Liver (tissue), 8 donors: ENCODE measurements at regions not wholly inside any gene's neighbourhood (a gene's known extent, or its start where the extent isn't known, plus 50 kb on each side); places are given as distances from the start of the nearest gene placed in this dataset.

Experiments used
- DNase-seq: peaks from one replicate; pipeline ENCODE4 v3.0.0-alpha.2; 2017; ENCODE audit warnings: low spot score
- H3K27ac ChIP-seq, 2 donors: one replicate each; pipeline ENCODE4 v1.7.0; 2013; ENCODE audit warnings: inconsistent platforms in 2 of 2, low read length in 2 of 2, control low read depth in 1 of 2, low read depth in 1 of 2, mild to moderate bottlenecking in 1 of 2
- H3K27me3 ChIP-seq, 4 donors: one replicate each; pipeline versions ENCODE4 v1.6.1 to v1.7.0; 2013; ENCODE audit warnings: low read length in 3 of 4, inconsistent platforms in 1 of 4, mild to moderate bottlenecking in 1 of 4, moderate library complexity in 1 of 4; ENCODE audit not compliant: control insufficient read depth in 4 of 4, insufficient read depth in 4 of 4
- H3K36me3 ChIP-seq, 4 donors: one replicate each; pipeline versions ENCODE4 v1.6.1 to v1.7.0; 2013; ENCODE audit warnings: low read length in 3 of 4, mild to moderate bottlenecking in 3 of 4, low read depth in 1 of 4, moderate library complexity in 1 of 4; ENCODE audit not compliant: control insufficient read depth in 4 of 4, insufficient read depth in 3 of 4
- H3K4me1 ChIP-seq, 4 donors: one replicate each; pipeline versions ENCODE4 v1.6.1 to v1.7.0; 2013; ENCODE audit warnings: low read length in 3 of 4, mild to moderate bottlenecking in 3 of 4, moderate library complexity in 1 of 4; ENCODE audit not compliant: control insufficient read depth in 4 of 4, insufficient read depth in 4 of 4
- H3K4me3 ChIP-seq, 3 donors: one replicate each; pipeline versions ENCODE4 v1.6.1 to v1.7.0; 2013; ENCODE audit warnings: low read length in 3 of 3, control low read depth in 1 of 3, low read depth in 1 of 3, mild to moderate bottlenecking in 1 of 3
- H3K9ac ChIP-seq, 2 donors: one replicate each; pipeline ENCODE4 v1.7.0; 2013; ENCODE audit warnings: low read length in 2 of 2, mild to moderate bottlenecking in 2 of 2, moderate library complexity in 2 of 2, control low read depth in 1 of 2, low read depth in 1 of 2
- H3K9me3 ChIP-seq, 4 donors: one replicate each; pipeline versions ENCODE4 v1.6.1 to v1.7.0; 2013; ENCODE audit warnings: low read length in 3 of 4; ENCODE audit not compliant: control insufficient read depth in 4 of 4
- EGR1 ChIP-seq, 2 donors: IDR thresholded peaks; 2 replicates each; pipeline ENCODE4 v1.6.1; 2016 to 2018; ENCODE audit warnings: antibody characterized with exemption in 2 of 2, low read depth in 2 of 2
- FOXA1 ChIP-seq: IDR thresholded peaks from 2 replicates; pipeline ENCODE4 v1.6.1; 2016; ENCODE audit warnings: antibody characterized with exemption
- FOXA2 ChIP-seq: IDR thresholded peaks from 2 replicates; pipeline ENCODE4 v1.6.1; 2016; ENCODE audit warnings: antibody characterized with exemption
- GABPA ChIP-seq, 2 donors: IDR thresholded peaks in 1 of 2; conservative IDR thresholded peaks in 1 of 2; 2 replicates each; pipeline ENCODE4 v1.6.1; 2016; ENCODE audit warnings: antibody characterized with exemption in 2 of 2, mild to moderate bottlenecking in 1 of 2, moderate library complexity in 1 of 2
- HNF4A ChIP-seq, 2 donors: conservative IDR thresholded peaks; 2 replicates each; pipeline ENCODE4 v1.6.1; 2016; ENCODE audit warnings: antibody characterized with exemption in 2 of 2, mild to moderate bottlenecking in 2 of 2
- HNF4G ChIP-seq: IDR thresholded peaks from 2 replicates; pipeline ENCODE4 v1.6.1; 2016; ENCODE audit warnings: antibody characterized with exemption
- JUND ChIP-seq, 2 donors: IDR thresholded peaks; 2 replicates each; pipeline ENCODE4 v1.6.1; 2016; ENCODE audit warnings: antibody characterized with exemption in 2 of 2
- NR2F2 ChIP-seq: IDR thresholded peaks from 2 replicates; pipeline ENCODE4 v1.6.1; 2016; ENCODE audit warnings: antibody characterized with exemption
- RAD21 ChIP-seq, 2 donors: IDR thresholded peaks; 2 replicates each; pipeline ENCODE4 v1.6.1; 2016; ENCODE audit warnings: antibody characterized with exemption in 2 of 2, mild to moderate bottlenecking in 2 of 2
- RXRA ChIP-seq, 2 donors: IDR thresholded peaks; 2 replicates each; pipeline ENCODE4 v1.6.1; 2017 to 2018; ENCODE audit warnings: antibody characterized with exemption in 2 of 2, mild to moderate bottlenecking in 1 of 2
- SP1 ChIP-seq: IDR thresholded peaks from 2 replicates; pipeline ENCODE4 v1.6.1; 2018; ENCODE audit warnings: antibody characterized with exemption, mild to moderate bottlenecking
- TAF1 ChIP-seq: conservative IDR thresholded peaks from 2 replicates; pipeline ENCODE4 v1.6.1; 2016; ENCODE audit warnings: antibody characterized with exemption, mild to moderate bottlenecking
- YY1 ChIP-seq: IDR thresholded peaks from 2 replicates; pipeline ENCODE4 v1.6.1; 2016; ENCODE audit warnings: antibody characterized with exemption, mild to moderate bottlenecking
- WGBS: extraction: QIAGEN DNeasy Blood & Tissue Kit; methylation state at CpG from one replicate; pipeline ENCODE4 v1.1.7; 2013; 5-methylcytosine and 5-hydroxymethylcytosine counted together
- TF ChIP-seq, protein P1 (sequence below): IDR thresholded peaks from 2 replicates; pipeline ENCODE4 v1.6.1; 2016; ENCODE audit warnings: antibody characterized with exemption
- TF ChIP-seq, protein P2 (sequence below): IDR thresholded peaks from 2 replicates; pipeline ENCODE4 v1.6.1; 2016; ENCODE audit warnings: antibody characterized with exemption, mild to moderate bottlenecking
- TF ChIP-seq, protein P3 (sequence below): fragments of 150-350 bp; IDR thresholded peaks from 2 replicates; pipeline ENCODE4 v1.5.1; 2017; ENCODE audit warnings: improper control_type of control experiment, low read depth, low read length; ENCODE audit not compliant: missing input control
- donor health status: healthy.
- donor health status: healthy.
- donor health status: healthy.
- donor health status: healthy.
- donor health status: healthy.

- Histone ChIP-seq H3K4me1 (no peaks in the 10 kb centered on the region), H3K9ac (no peak overlapping the region), H3K36me3 (no peaks in the 10 kb centered on the region), H3K27me3 (peaks cover 0 to 3% (median 0%) of the 10 kb centered on the region in 4 donors), H3K4me3 (no peak overlapping the region), H3K27ac (no peak overlapping the region), H3K9me3 (no peaks in the 10 kb centered on the region)
- no peak for DNase-seq
- WGBS: 69% methylated on average over 2 of the region's 2 CpGs
- TF ChIP-seq RXRA (IDR thresholded peaks at IDR 0.05) (no peak), TAF1 (no peak), RAD21 (IDR thresholded peaks at IDR 0.05) (peak; percentile 48 to 67), HNF4A (conservative IDR thresholded peaks at IDR 0.05) (no peak)
- TF ChIP-seq, protein P1, sequence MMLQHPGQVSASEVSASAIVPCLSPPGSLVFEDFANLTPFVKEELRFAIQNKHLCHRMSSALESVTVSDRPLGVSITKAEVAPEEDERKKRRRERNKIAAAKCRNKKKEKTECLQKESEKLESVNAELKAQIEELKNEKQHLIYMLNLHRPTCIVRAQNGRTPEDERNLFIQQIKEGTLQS: no peak
These were observed 672.5 kb upstream of the KIF2B start for GRCh38 chr17:53150101-53150698.

DNA sequence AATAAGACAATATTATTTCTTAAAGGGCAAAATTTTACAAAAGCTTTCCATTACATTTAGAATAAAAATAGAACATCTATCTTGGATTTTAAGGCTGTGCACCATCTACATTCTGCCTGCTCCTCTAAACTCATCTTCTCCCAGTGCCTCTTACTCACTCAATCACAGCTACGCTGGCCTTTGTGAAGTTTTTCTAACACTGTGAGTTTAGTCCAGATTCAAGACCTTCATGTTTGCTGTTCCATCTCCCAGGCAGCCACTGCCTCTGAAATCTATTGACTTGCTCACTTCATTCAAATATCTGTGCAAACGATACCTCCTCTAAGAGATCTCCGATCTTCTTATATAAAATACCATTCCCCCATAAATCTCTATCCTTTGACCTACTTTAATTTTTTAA lies 673.4 kb upstream of the KIF2B start:
- Histone ChIP-seq H3K4me1 (no peaks in the 10 kb centered on the region), H3K9ac (no peak overlapping the region), H3K4me3 (no peak overlapping the region), H3K9me3 (no peaks in the 10 kb centered on the region), H3K27ac (no peak overlapping the region), H3K36me3 (no peaks in the 10 kb centered on the region), H3K27me3 (peaks cover 0 to 3% (median 0%) of the 10 kb centered on the region in 4 donors)
- no peak for DNase-seq
- 61% methylated on average over 3 of the region's 3 CpGs for WGBS
- TF ChIP-seq, protein P2, sequence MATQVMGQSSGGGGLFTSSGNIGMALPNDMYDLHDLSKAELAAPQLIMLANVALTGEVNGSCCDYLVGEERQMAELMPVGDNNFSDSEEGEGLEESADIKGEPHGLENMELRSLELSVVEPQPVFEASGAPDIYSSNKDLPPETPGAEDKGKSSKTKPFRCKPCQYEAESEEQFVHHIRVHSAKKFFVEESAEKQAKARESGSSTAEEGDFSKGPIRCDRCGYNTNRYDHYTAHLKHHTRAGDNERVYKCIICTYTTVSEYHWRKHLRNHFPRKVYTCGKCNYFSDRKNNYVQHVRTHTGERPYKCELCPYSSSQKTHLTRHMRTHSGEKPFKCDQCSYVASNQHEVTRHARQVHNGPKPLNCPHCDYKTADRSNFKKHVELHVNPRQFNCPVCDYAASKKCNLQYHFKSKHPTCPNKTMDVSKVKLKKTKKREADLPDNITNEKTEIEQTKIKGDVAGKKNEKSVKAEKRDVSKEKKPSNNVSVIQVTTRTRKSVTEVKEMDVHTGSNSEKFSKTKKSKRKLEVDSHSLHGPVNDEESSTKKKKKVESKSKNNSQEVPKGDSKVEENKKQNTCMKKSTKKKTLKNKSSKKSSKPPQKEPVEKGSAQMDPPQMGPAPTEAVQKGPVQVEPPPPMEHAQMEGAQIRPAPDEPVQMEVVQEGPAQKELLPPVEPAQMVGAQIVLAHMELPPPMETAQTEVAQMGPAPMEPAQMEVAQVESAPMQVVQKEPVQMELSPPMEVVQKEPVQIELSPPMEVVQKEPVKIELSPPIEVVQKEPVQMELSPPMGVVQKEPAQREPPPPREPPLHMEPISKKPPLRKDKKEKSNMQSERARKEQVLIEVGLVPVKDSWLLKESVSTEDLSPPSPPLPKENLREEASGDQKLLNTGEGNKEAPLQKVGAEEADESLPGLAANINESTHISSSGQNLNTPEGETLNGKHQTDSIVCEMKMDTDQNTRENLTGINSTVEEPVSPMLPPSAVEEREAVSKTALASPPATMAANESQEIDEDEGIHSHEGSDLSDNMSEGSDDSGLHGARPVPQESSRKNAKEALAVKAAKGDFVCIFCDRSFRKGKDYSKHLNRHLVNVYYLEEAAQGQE: no peak

DNA sequence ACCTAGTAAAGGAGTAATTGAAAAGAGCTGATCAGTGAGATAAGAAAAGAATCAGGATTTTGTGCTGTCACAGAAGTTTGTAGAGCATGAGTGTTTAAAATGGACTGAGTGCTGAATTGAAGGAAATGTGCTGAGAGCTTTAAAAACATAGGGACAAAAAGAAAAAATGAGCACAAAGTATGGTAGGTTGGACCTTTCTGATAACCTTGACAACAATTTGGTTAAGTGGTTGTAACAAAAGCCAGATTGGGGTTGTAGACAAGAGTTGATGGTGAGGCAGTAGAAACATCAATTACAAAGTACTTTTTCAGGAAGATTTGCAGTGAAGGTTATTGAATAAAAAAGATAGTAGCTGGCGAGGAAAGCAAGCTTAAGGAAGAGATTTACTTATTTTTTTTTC lies 674.7 kb upstream of the KIF2B start:
- Histone ChIP-seq H3K36me3 (no peaks in the 10 kb centered on the region), H3K27ac (no peak overlapping the region), H3K4me3 (no peak overlapping the region), H3K4me1 (no peaks in the 10 kb centered on the region), H3K27me3 (peaks cover 0 to 3% (median 0%) of the 10 kb centered on the region in 4 donors), H3K9ac (no peak overlapping the region), H3K9me3 (no peaks in the 10 kb centered on the region)
- WGBS: 69% methylated on average over 1 of the region's 1 CpG
- TF ChIP-seq GABPA (IDR thresholded peaks at IDR 0.05 in 1 of 2, conservative IDR thresholded peaks at IDR 0.05 in 1 of 2) (no peak), JUND (IDR thresholded peaks at IDR 0.05) (no peak), TAF1 (no peak), FOXA2 (no peak), YY1 (no peak), RAD21 (IDR thresholded peaks at IDR 0.05) (no peak), HNF4G (no peak), HNF4A (conservative IDR thresholded peaks at IDR 0.05) (no peak), NR2F2 (no peak), SP1 (no peak), EGR1 (IDR thresholded peaks at IDR 0.05; ENCODE audit: low read depth in 2 of 2) (no peak), FOXA1 (no peak), RXRA (IDR thresholded peaks at IDR 0.05) (no peak)
- TF ChIP-seq, protein P2: no peak
- TF ChIP-seq, protein P1: no peak
- TF ChIP-seq, protein P3, sequence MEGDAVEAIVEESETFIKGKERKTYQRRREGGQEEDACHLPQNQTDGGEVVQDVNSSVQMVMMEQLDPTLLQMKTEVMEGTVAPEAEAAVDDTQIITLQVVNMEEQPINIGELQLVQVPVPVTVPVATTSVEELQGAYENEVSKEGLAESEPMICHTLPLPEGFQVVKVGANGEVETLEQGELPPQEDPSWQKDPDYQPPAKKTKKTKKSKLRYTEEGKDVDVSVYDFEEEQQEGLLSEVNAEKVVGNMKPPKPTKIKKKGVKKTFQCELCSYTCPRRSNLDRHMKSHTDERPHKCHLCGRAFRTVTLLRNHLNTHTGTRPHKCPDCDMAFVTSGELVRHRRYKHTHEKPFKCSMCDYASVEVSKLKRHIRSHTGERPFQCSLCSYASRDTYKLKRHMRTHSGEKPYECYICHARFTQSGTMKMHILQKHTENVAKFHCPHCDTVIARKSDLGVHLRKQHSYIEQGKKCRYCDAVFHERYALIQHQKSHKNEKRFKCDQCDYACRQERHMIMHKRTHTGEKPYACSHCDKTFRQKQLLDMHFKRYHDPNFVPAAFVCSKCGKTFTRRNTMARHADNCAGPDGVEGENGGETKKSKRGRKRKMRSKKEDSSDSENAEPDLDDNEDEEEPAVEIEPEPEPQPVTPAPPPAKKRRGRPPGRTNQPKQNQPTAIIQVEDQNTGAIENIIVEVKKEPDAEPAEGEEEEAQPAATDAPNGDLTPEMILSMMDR: no peak
- DNase-seq: no peak
